ENCODE measurements at regions not wholly inside any gene's neighbourhood (a gene's known extent, or its start where the extent isn't known, plus 50 kb on each side); places are given as distances from the start of the nearest gene placed in this dataset.

DNA sequence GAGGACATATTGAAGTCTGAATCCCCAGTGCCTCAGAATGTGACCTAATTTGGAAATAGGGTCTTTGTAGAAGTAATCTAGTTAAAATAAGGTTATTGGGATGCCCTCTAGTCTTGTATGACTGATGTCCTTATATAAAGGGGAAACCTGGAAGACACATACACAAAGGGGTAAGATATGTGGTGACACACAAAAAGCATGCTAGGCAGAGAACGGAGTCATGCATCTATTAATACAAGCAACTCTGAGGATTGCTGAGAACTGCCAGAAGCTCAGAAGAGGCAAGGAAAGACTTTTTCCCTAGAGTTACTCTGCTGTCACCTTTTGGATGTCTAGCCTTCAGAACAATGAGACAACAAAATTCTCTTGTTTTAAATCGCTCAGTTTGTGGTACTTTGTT lies 58.1 kb upstream of the TMEM108 start:
- TF ChIP-seq CTCF (IDR thresholded peaks at IDR 0.05) (no peak), POLR2A (IDR thresholded peaks at IDR 0.05) (no peak)

All from lower leg skin (tissue), 3 donors.